NT2/D1 (cell line): ENCODE measurements at regions not wholly inside any gene's neighbourhood (a gene's known extent, or its start where the extent isn't known, plus 50 kb on each side); places are given as distances from the start of the nearest gene placed in this dataset.

Source experiments
- SUZ12 ChIP-seq: IDR thresholded peaks from 2 replicates; pipeline ENCODE4 v1.6.1; 2011; ENCODE audit not compliant: insufficient read length, insufficient read depth; ENCODE audit errors: extremely low read depth
- YY1 ChIP-seq: IDR thresholded peaks from 2 replicates; pipeline ENCODE4 v1.6.1; 2011; ENCODE audit not compliant: insufficient read length, insufficient read depth
- ZNF274 ChIP-seq: IDR thresholded peaks from 2 replicates; pipeline ENCODE4 v1.6.1; 2011; ENCODE audit warnings: mild to moderate bottlenecking, low read depth, low read length

DNA sequence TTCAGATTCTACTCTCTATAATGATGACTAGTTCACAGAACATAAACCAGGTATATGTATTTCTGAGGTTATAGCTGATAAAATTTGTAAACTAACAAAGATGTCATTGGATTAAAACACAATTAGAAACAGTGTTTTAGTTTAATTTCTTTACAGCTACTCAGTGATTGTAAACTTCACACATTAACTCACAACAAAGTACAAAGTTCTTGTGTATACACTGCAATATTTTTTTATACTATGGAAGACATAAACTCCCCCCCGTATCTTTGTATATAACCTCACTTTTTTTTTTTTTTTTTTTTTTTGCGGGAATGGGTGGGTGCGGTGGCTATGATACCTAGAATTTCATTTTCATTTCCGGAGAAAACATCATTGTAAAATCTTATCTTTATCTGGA, 1043.2 kb downstream of the PCDH18 start:
- TF ChIP-seq YY1 (no peak), ZNF274 (no peak), SUZ12 (no peak)
